ENCODE measurements at regions not wholly inside any gene's neighbourhood (a gene's known extent, or its start where the extent isn't known, plus 50 kb on each side); places are given as distances from the start of the nearest gene placed in this dataset.

- no peak for DNase-seq
Observed at GRCh38 chr7:33661430-33662160, 243.7 kb upstream of the BMPER start.

- DNase-seq, result no peak
Observed at GRCh38 chr7:33666531-33666930, 238.8 kb upstream of the BMPER start.

- DNase-seq, result no peak
Observed at GRCh38 chr7:33667196-33667595, 238.1 kb upstream of the BMPER start.

GRCh38 chr7:33669251-33669670 lies 236.1 kb upstream of the BMPER start:
- DNase-seq, result no peak

GRCh38 chr7:33671531-33672262 lies 233.6 kb upstream of the BMPER start:
- DNase-seq, result no peak

GRCh38 chr7:33673029-33673700 lies 232.2 kb upstream of the BMPER start:
- DNase-seq, result no peak

GRCh38 chr7:33674804-33675411 lies 230.4 kb upstream of the BMPER start:
- DNase-seq, result no peak

- DNase-seq, result no peak
Observed at GRCh38 chr7:33677556-33677955, 227.8 kb upstream of the BMPER start.

GRCh38 chr7:33678569-33679335 lies 226.6 kb upstream of the BMPER start:
- no peak for DNase-seq

GRCh38 chr7:33680682-33681081 lies 224.7 kb upstream of the BMPER start:
- DNase-seq, result no peak

GRCh38 chr7:33685503-33685902 lies 219.8 kb upstream of the BMPER start:
- DNase-seq, result no peak

GRCh38 chr7:33685981-33686683 lies 219.2 kb upstream of the BMPER start:
- no peak for DNase-seq

GRCh38 chr7:33687625-33688024 lies 217.7 kb upstream of the BMPER start:
- no peak for DNase-seq

- DNase-seq, result no peak
Observed at GRCh38 chr7:33691180-33691579, 214.2 kb upstream of the BMPER start.

GRCh38 chr7:33692956-33693355 lies 212.4 kb upstream of the BMPER start:
- DNase-seq, result no peak

GRCh38 chr7:33694006-33694405 lies 211.3 kb upstream of the BMPER start:
- no peak for DNase-seq

GRCh38 chr7:33697616-33698015 lies 207.7 kb upstream of the BMPER start:
- no peak for DNase-seq

- DNase-seq, result no peak
Observed at GRCh38 chr7:33698041-33698440, 207.3 kb upstream of the BMPER start.

- DNase-seq, result no peak
Observed at GRCh38 chr7:33698692-33699128, 206.6 kb upstream of the BMPER start.

- no peak for DNase-seq
Observed at GRCh38 chr7:33700001-33700899, 205.1 kb upstream of the BMPER start.

GRCh38 chr7:33701189-33701740 lies 204.1 kb upstream of the BMPER start:
- DNase-seq, result no peak

Data from CD4-positive, alpha-beta T cell treated with Interleukin-12 subunit alpha and Interleukin-12 subunit beta, for 1 hour (primary cell).